Peyer's patch (tissue), 4 donors: ENCODE measurements at regions not wholly inside any gene's neighbourhood (a gene's known extent, or its start where the extent isn't known, plus 50 kb on each side); places are given as distances from the start of the nearest gene placed in this dataset.

Experiments used
- POLR2A ChIP-seq, 2 donors: fragments of 450-650 bp; IDR thresholded peaks; one replicate each; pipeline ENCODE4 v1.5.1; 2017; ENCODE audit warnings: antibody characterized with exemption in 2 of 2, mild to moderate bottlenecking in 2 of 2, moderate library complexity in 2 of 2
- TF ChIP-seq, protein P1 (sequence below), 6 experiments: fragments of 450-650 bp in 4 of 6; fragments of 200-600 bp in 2 of 6; sonication (generic) in 1 of 6; IDR thresholded peaks; one replicate each; pipeline ENCODE4 v1.5.1; 2017 to 2019; ENCODE audit warnings: antibody characterized with exemption in 6 of 6, mild to moderate bottlenecking in 3 of 6, moderate library complexity in 1 of 6

DNA sequence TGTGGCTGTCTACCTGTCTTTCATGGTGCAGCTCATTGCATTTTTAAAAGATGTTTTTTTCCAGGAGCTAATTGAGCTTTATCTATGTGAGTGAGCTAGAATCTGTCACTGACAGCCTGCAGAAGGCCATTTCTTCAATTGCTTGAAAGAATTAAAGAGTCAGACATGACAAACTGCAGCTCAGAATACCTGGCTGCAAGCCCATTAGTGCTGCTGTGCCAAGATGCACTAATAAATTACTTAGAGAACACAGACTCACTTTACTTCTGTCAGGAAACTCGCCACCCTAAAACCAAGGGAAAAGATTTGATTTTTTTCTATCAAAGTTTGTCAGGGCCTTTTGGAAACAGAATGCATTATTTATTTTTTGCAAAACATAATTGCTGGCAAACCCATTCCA is 368.3 kb downstream of the CAAP1 start:
- TF ChIP-seq POLR2A (IDR thresholded peaks at IDR 0.05): no peak
- TF ChIP-seq, protein P1, sequence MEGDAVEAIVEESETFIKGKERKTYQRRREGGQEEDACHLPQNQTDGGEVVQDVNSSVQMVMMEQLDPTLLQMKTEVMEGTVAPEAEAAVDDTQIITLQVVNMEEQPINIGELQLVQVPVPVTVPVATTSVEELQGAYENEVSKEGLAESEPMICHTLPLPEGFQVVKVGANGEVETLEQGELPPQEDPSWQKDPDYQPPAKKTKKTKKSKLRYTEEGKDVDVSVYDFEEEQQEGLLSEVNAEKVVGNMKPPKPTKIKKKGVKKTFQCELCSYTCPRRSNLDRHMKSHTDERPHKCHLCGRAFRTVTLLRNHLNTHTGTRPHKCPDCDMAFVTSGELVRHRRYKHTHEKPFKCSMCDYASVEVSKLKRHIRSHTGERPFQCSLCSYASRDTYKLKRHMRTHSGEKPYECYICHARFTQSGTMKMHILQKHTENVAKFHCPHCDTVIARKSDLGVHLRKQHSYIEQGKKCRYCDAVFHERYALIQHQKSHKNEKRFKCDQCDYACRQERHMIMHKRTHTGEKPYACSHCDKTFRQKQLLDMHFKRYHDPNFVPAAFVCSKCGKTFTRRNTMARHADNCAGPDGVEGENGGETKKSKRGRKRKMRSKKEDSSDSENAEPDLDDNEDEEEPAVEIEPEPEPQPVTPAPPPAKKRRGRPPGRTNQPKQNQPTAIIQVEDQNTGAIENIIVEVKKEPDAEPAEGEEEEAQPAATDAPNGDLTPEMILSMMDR (IDR thresholded peaks at IDR 0.05): no peak
